Left renal pelvis (tissue), 4 donors: ENCODE measurements at regions not wholly inside any gene's neighbourhood (a gene's known extent, or its start where the extent isn't known, plus 50 kb on each side); places are given as distances from the start of the nearest gene placed in this dataset.
"Not testable (repeated sequence)": the region's sequence is repeated elsewhere in the genome, so short reads cannot be mapped to it uniquely, and the experiment has no call there.

Experiments
- DNase-seq, 4 donors: peaks; one replicate each; pipeline ENCODE4 v3.0.0-alpha.2; 2013; ENCODE audit warnings: low read depth in 4 of 4, low spot score in 3 of 4

GRCh38 chr11:101835506-101836063 is 79.2 kb upstream of the CEP126 start:
- no peak for DNase-seq

GRCh38 chr11:101830475-101830874 is 84.3 kb upstream of the CEP126 start:
- not testable (repeated sequence) for DNase-seq

GRCh38 chr11:101825531-101825930 is 89.3 kb upstream of the CEP126 start:
- no peak for DNase-seq

GRCh38 chr11:101817581-101817980 is 97.2 kb upstream of the CEP126 start:
- no peak for DNase-seq

GRCh38 chr11:101816613-101817012 is 98.2 kb upstream of the CEP126 start:
- no peak for DNase-seq

- no peak for DNase-seq
Observed at GRCh38 chr11:101812546-101812945, 102.3 kb upstream of the CEP126 start.

- DNase-seq: no peak
Observed at GRCh38 chr11:101810546-101810945, 104.3 kb upstream of the CEP126 start.

- DNase-seq: no peak
Observed at GRCh38 chr11:101807531-101807930, 107.3 kb upstream of the CEP126 start.

- DNase-seq: no peak
Observed at GRCh38 chr11:101803651-101804050, 111.2 kb upstream of the CEP126 start.

- no peak for DNase-seq
Observed at GRCh38 chr11:101797335-101797734, 117.5 kb upstream of the CEP126 start.

- no peak for DNase-seq
Observed at GRCh38 chr11:101792814-101793213, 122.0 kb upstream of the CEP126 start.

- no peak for DNase-seq
Observed at GRCh38 chr11:101786916-101787315, 127.9 kb upstream of the CEP126 start.

GRCh38 chr11:101786421-101786820 is 128.4 kb upstream of the CEP126 start:
- DNase-seq: no peak

- not testable (repeated sequence) for DNase-seq
Observed at GRCh38 chr11:101779167-101779566, 135.6 kb upstream of the CEP126 start.

GRCh38 chr11:101777476-101777875 is 137.3 kb upstream of the CEP126 start:
- no peak for DNase-seq

- no peak for DNase-seq
Observed at GRCh38 chr11:101775033-101775432, 139.8 kb upstream of the CEP126 start.

- no peak for DNase-seq
Observed at GRCh38 chr11:101770648-101771047, 144.2 kb upstream of the CEP126 start.

GRCh38 chr11:101765932-101766331 is 148.9 kb upstream of the CEP126 start:
- no peak for DNase-seq

GRCh38 chr11:101759771-101760450 is 154.9 kb upstream of the CEP126 start:
- no peak for DNase-seq

- DNase-seq: no peak
Observed at GRCh38 chr11:101757741-101758140, 157.1 kb upstream of the CEP126 start.

- DNase-seq: no peak
Observed at GRCh38 chr11:101748572-101749344, 165.0 kb upstream of the TRPC6 start.

GRCh38 chr11:101745756-101746155 is 161.9 kb upstream of the TRPC6 start:
- no peak for DNase-seq
